IMR-90 (cell line): ENCODE measurements at regions not wholly inside any gene's neighbourhood (a gene's known extent, or its start where the extent isn't known, plus 50 kb on each side); places are given as distances from the start of the nearest gene placed in this dataset.

Experiments used
- ATAC-seq: fragments of 200-7000 bp; cut with Tn5 transposase; 2 replicates; pipeline ENCODE4 v1.9.1; 2020; ENCODE audit warnings: low read depth, mild to moderate bottlenecking, moderate library complexity
- BruUV-seq: library from RNA; stranded (reverse); fragments of 400-500 nt; replicated peaks from 2 replicates; lab custom pipeline; 2021; lab: Mats Ljungman, UMichigan
- CTCF ChIA-PET: fragments of 300-600 bp; formaldehyde crosslinking; extraction: SDS; loops from one replicate; lab custom pipeline; 2021; ENCODE audit warnings: antibody characterized with exemption; lab: Yijun Ruan, JAX
- POLR2A ChIA-PET: fragments of 300-600 bp; sonication (Branson Sonifier 250); formaldehyde crosslinking; loops from one replicate; lab custom pipeline; 2022; ENCODE audit warnings: antibody characterized with exemption; ENCODE audit not compliant: unreplicated experiment; lab: Charles Lee
- DNase-seq: peaks from one replicate; pipeline ENCODE4 v3.0.0; 2013
- H2AFZ ChIP-seq: replicated peaks from 2 replicates; pipeline ENCODE3; 2013; ENCODE audit warnings: low read length, mild to moderate bottlenecking; ENCODE audit not compliant: poor library complexity
- H2AK5ac ChIP-seq: 2 replicates; pipeline ENCODE4 v1.6.1; 2013; ENCODE audit warnings: low read depth, low read length, inconsistent platforms
- H2AK9ac ChIP-seq: replicated peaks from 2 replicates; pipeline ENCODE3; 2013; ENCODE audit warnings: mild to moderate bottlenecking, low read depth, low read length, moderate library complexity; ENCODE audit not compliant: poor library complexity
- H2BK120ac ChIP-seq: 2 replicates; pipeline ENCODE4 v1.6.1; 2013; ENCODE audit warnings: low read depth, low read length, inconsistent platforms
- H2BK15ac ChIP-seq: 3 replicates; pipeline ENCODE4 v1.6.1; 2013; ENCODE audit warnings: low read depth, low read length, inconsistent platforms
- H2BK20ac ChIP-seq: 2 replicates; pipeline ENCODE4 v1.6.1; 2013; ENCODE audit warnings: low read depth, mild to moderate bottlenecking, inconsistent platforms, low read length, moderate library complexity
- H2BK5ac ChIP-seq: 2 replicates; pipeline ENCODE4 v1.6.1; 2013; ENCODE audit warnings: mild to moderate bottlenecking, low read depth, low read length, inconsistent platforms; ENCODE audit not compliant: poor library complexity, severe bottlenecking
- H3K14ac ChIP-seq: replicated peaks from 2 replicates; pipeline ENCODE4 v1.6.1; 2013; ENCODE audit warnings: low read depth, low read length, inconsistent platforms
- H3K18ac ChIP-seq: 2 replicates; pipeline ENCODE4 v1.6.1; 2013; ENCODE audit warnings: low read depth, low read length, control low read depth
- H3K23ac ChIP-seq: 2 replicates; pipeline ENCODE4 v1.6.1; 2013; ENCODE audit warnings: low read depth, low read length, inconsistent platforms
- H3K27ac ChIP-seq: 2 replicates; pipeline ENCODE4 v1.5.1; 2013; ENCODE audit warnings: mild to moderate bottlenecking, control low read depth, low read length; ENCODE audit not compliant: insufficient read depth
- H3K27me3 ChIP-seq: 2 replicates; pipeline ENCODE4 v1.6.1; 2013; ENCODE audit warnings: low read length; ENCODE audit not compliant: control insufficient read depth, insufficient read depth
- H3K36me3 ChIP-seq: 2 replicates; pipeline ENCODE4 v1.6.1; 2013; ENCODE audit warnings: low read length, mixed read lengths; ENCODE audit not compliant: control insufficient read depth, insufficient read depth
- H3K4ac ChIP-seq: 2 replicates; pipeline ENCODE4 v1.6.1; 2013; ENCODE audit warnings: low read depth, low read length, inconsistent platforms
- H3K4me1 ChIP-seq: 2 replicates; pipeline ENCODE4 v1.6.1; 2013; ENCODE audit warnings: low read length, mixed read lengths; ENCODE audit not compliant: control insufficient read depth, insufficient read depth
- H3K4me2 ChIP-seq: 2 replicates; pipeline ENCODE4 v1.6.1; 2013; ENCODE audit warnings: low read depth, mild to moderate bottlenecking, control low read depth, low read length, moderate library complexity
- H3K4me3 ChIP-seq: 2 replicates; pipeline ENCODE4 v1.5.1; 2013; ENCODE audit warnings: low read depth, mild to moderate bottlenecking, control low read depth, low read length, moderate library complexity; ENCODE audit not compliant: insufficient read depth
- H3K56ac ChIP-seq: 2 replicates; pipeline ENCODE4 v1.6.1; 2013; ENCODE audit warnings: low read length, inconsistent platforms; ENCODE audit not compliant: insufficient read depth; ENCODE audit errors: extremely low read depth
- H3K79me1 ChIP-seq, 2 experiments: 2 replicates each; pipeline ENCODE4 v1.6.1; 2013; ENCODE audit warnings: low read length in 2 of 2, inconsistent platforms in 1 of 2, low read depth in 1 of 2
- H3K9ac ChIP-seq: 2 replicates; pipeline ENCODE4 v1.6.1; 2013; ENCODE audit warnings: low read depth, low read length, control low read depth
- H3K9me1 ChIP-seq: 2 replicates; pipeline ENCODE4 v1.6.1; 2013; ENCODE audit warnings: low read length, inconsistent platforms; ENCODE audit not compliant: insufficient read depth
- H3K9me3 ChIP-seq: 2 replicates; pipeline ENCODE4 v1.6.1; 2013; ENCODE audit warnings: low read length; ENCODE audit not compliant: control insufficient read depth, insufficient read depth
- H4K20me1 ChIP-seq: 2 replicates; pipeline ENCODE4 v1.6.1; 2013; ENCODE audit warnings: low read length, inconsistent platforms; ENCODE audit not compliant: insufficient read depth
- H4K5ac ChIP-seq: 2 replicates; pipeline ENCODE4 v1.6.1; 2013; ENCODE audit warnings: mild to moderate bottlenecking, low read depth, low read length, control low read depth
- H4K8ac ChIP-seq, 2 experiments: 2 replicates each; pipeline ENCODE4 v1.6.1; 2013; ENCODE audit warnings: low read depth in 2 of 2, low read length in 2 of 2, control low read depth in 1 of 2, inconsistent platforms in 1 of 2
- H4K91ac ChIP-seq: 2 replicates; pipeline ENCODE4 v1.6.1; 2013; ENCODE audit warnings: low read depth, low read length, inconsistent platforms; ENCODE audit not compliant: insufficient read depth
- MAFK ChIP-seq: IDR thresholded peaks from 2 replicates; pipeline ENCODE4 v1.6.1; 2012; ENCODE audit warnings: low read depth, low read length, improper control_type of control experiment
- NFE2L2 ChIP-seq: fragments of 150-350 bp; IDR thresholded peaks from 2 replicates; pipeline ENCODE4 v1.6.1; 2016; ENCODE audit warnings: low read depth, mild to moderate bottlenecking, low read length
- WGBS, 2 experiments: methylation state at CpG; one replicate each; pipeline versions ENCODE4 v1.1.5 to v1.1.7; 2013; ENCODE audit warnings: missing lambda C conversion rate in 2 of 2; ENCODE audit not compliant: insufficient read length in 1 of 2; ENCODE audit errors: extremely low coverage in 2 of 2; 5-methylcytosine and 5-hydroxymethylcytosine counted together
- dilution Hi-C: fragments of 300-500 bp; cut with HindIII; formaldehyde crosslinking; loops from one replicate; pipeline ENCODE4 v1.14.3; 2018; ENCODE audit warnings: low sequenced_read_pairs; ENCODE audit not compliant: unreplicated experiment
- in situ Hi-C: fragments of 300-500 bp; cut with MboI; formaldehyde crosslinking; loops from 3 replicates; pipeline ENCODE4 v1.14.3; 2019; ENCODE audit warnings: low sequenced_read_pairs, inconsistent platforms, mixed read lengths
- intact Hi-C: fragments of 100-400 bp; cut with micrococcal nuclease; formaldehyde crosslinking; loops from 2 replicates; pipeline ENCODE4 v1.10.0; 2022

DNA sequence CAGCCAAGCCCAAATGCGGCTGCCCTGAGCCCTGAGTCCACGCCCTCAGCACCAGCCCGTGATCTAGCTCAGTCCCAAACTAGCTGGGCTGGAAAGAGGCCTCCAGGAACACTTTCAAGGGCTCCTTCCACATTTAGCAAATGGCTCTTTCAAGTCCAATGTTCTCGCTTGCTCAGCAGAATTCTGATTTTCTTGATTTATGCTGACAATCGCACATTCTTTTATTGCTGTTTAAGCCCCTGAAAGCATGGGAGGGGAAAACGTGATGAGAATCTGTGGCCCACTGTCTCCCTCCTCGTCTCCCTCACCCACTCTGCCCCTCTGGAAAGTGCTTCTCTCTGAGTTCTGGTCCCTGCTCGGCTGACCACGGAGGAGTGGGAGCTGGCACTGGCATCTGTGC lies 293.8 kb downstream of the FOXL1 start:
- BruUV-seq, result no TSS peak
- ChIA-PET POLR2A (no interaction called here), CTCF (no interaction called here)
- Histone ChIP-seq H3K14ac (no peak overlapping the region), H4K91ac (no peak overlapping the region), H3K27me3 (peaks cover 6% of the 10 kb centered on the region), H3K4me3 (no peak overlapping the region), H3K27ac (no peak overlapping the region), H3K4me2 (no peak overlapping the region), H3K9me1 (no peaks in the 10 kb centered on the region; the same call in 1 of the 2 replicates), H3K9me3 (peaks cover 13% of the 10 kb centered on the region), H4K20me1 (no peaks in the 10 kb centered on the region), H3K56ac (no peak overlapping the region), H2AK9ac (no peak overlapping the region), H3K79me1 (no peaks in the 10 kb centered on the region), H4K5ac (no peak overlapping the region), H3K4ac (no peak overlapping the region), H2AK5ac (no peak overlapping the region), H3K18ac (no peak overlapping the region), H3K23ac (no peak overlapping the region), H2AFZ (no peak overlapping the region), H2BK20ac (0 out of 2 replicates have a peak overlapping the region, but pooled peaks have one; percentile 4), H2BK120ac (no peak overlapping the region), H3K9ac (no peak overlapping the region), H2BK15ac (no peak overlapping the region), H3K36me3 (no peaks in the 10 kb centered on the region), H2BK5ac (no peak overlapping the region), H3K4me1 (no peaks in the 10 kb centered on the region), H4K8ac (no peak overlapping the region)
- WGBS, 2 experiments, result 67% methylated on average over 1 of the region's 9 CpGs; no CpG with 5 or more reads in 1 of the 2 experiments
- in situ Hi-C loops, result no loop called here
- dilution Hi-C loops, result no loop called here
- DNase-seq (no peak), ATAC-seq (no peak)
- TF ChIP-seq MAFK, result peak; percentile 87
- TF ChIP-seq NFE2L2, result no peak
- intact Hi-C loops, result no loop called here
